ENCODE measurements at regions not wholly inside any gene's neighbourhood (a gene's known extent, or its start where the extent isn't known, plus 50 kb on each side); places are given as distances from the start of the nearest gene placed in this dataset.

DNA sequence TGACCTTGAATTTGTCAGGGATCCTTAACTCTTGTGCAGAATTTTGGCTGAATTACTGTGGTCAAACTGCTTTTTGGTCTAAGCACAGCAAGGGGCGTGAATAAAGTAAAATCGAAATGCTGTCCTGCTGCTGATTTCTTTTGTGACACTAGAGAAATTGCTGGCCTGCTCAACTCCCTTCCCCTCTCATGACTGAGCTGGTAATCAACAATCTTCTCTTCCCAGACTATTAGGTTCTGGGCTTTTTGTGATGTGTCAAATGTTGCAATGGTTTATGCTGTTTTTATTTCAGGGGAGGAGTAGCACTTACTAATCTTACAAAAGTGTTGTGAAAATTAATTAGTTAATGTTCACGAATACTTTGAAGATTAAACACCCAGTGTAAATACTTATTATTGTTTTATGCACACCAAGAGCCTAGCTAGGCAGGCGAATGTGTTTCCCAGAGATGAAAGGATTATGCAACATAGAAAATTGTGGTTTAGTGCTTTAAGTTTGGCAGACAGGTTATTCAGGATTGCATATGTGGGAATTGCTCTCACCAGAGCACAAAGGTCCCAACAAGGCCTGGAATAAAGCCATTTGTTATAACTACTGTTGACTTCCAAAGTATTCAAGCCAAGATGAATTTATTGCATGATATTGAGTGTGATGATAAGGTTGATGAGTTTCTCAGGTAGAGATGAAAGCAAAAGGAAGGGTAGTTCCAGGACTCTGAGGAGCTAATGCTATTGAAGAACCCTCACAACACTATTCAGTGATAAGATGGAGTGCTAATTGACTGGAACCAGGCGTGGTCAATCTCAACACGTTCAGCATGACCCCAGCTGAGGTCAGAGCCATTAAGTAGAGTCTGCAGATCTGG, 280.7 kb upstream of the ZNF608 start:
- H3K4me3 ChIP-seq (ENCODE audit: low read depth, low read length): no peak overlapping the region
- no peak for DNase-seq (ENCODE audit: low read depth)
- no peak for TF ChIP-seq CTCF (conservative IDR thresholded peaks at IDR 0.05; ENCODE audit: low read depth, low read length)

GRCh38 chr5:125032286-125032685, 285.8 kb upstream of the ZNF608 start:
- DNase-seq (ENCODE audit: low read depth): no peak
- no peak for TF ChIP-seq CTCF (conservative IDR thresholded peaks at IDR 0.05; ENCODE audit: low read depth, low read length)
- H3K4me3 ChIP-seq (ENCODE audit: low read depth, low read length): no peak overlapping the region

GRCh38 chr5:125033602-125034001, 287.2 kb upstream of the ZNF608 start:
- DNase-seq (ENCODE audit: low read depth): no peak
- TF ChIP-seq CTCF (conservative IDR thresholded peaks at IDR 0.05; ENCODE audit: low read depth, low read length): no peak
- H3K4me3 ChIP-seq (ENCODE audit: low read depth, low read length): no peak overlapping the region

DNA sequence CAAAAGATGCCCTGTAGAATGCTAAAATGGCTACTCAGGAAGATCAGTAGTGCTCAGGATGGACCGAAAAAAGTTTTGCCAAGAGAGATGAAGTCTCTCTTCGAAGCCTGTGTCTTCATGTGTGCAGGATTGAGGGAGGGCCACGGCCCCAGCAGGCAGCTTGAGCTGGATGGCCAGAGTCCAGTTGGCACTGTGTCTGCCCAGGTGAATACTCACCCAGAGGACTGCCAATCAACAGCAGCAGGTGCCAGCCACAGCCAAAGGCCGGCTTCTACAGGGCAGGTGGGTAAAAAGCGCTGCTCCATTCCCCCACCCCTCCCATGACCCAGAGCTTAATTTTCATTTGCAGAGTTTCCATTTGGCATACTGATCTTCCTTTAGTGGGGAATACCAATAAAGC, 287.9 kb upstream of the ZNF608 start:
- no peak for TF ChIP-seq CTCF (conservative IDR thresholded peaks at IDR 0.05; ENCODE audit: low read depth, low read length)
- no peak overlapping the region for H3K4me3 ChIP-seq (ENCODE audit: low read depth, low read length)
- no peak for DNase-seq (ENCODE audit: low read depth)

DNA sequence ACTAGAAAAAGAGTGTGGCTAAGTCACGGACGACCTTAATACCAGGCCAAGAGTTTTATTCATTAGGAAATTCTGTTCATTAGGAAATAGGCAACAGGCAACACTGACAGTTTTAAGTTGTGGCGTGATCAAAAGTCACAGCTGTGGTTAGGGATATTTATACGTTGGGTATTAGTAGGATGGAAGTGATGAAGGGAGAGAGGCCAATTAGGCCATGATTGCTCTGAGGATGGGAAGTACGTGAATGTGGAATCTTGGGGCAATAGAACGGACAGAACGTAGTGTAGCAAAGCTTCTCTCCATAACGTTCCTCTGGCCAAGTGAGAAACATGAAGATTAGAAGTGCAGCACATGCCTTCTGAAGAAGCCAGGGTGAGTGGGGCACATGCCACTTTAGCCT, 290.1 kb upstream of the ZNF608 start:
- no peak for DNase-seq (ENCODE audit: low read depth)
- no peak for TF ChIP-seq CTCF (conservative IDR thresholded peaks at IDR 0.05; ENCODE audit: low read depth, low read length)
- no peak overlapping the region for H3K4me3 ChIP-seq (ENCODE audit: low read depth, low read length)

DNA sequence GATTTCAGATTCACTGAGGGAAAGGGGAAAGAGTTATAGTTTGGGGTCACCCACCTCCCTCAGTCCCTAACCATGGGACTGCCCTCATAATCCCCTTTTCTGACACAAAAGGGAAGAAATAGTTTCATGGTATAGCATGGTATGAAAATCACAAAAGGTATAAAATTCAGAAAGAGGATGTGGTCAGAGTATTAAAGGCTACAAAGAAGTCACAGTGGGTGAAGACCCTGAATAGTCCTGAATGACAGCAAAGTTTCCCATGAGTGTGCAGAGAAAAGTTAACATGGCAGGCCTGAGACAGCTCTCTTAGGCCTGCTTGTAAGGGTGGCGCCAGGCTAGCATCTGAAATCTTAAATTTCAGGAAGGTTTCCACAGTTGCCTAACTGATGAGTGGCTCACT, 290.6 kb upstream of the ZNF608 start:
- no peak overlapping the region for H3K4me3 ChIP-seq (ENCODE audit: low read depth, low read length)
- no peak for TF ChIP-seq CTCF (conservative IDR thresholded peaks at IDR 0.05; ENCODE audit: low read depth, low read length)
- DNase-seq (ENCODE audit: low read depth): no peak

DNA sequence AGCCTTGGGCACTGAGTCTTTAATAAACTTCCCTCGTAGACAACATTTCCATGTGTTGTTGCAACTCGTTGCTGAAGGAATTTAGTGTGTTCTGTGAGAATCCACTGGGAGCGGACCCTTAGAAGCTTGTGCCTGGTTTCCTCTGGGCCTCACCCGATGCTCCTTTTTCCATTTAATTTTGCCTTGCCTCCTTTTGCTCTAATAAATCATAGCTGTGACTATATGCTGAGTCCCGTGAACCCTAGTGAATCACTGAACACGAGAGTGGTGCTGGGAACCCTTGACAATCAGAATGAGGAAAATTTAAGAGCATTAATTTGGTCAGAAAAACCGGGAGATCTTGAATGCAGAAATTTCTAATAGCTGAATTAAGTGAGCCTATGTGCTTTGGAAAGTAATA, 291.1 kb upstream of the ZNF608 start:
- no peak for TF ChIP-seq CTCF (conservative IDR thresholded peaks at IDR 0.05; ENCODE audit: low read depth, low read length)
- no peak overlapping the region for H3K4me3 ChIP-seq (ENCODE audit: low read depth, low read length)
- no peak for DNase-seq (ENCODE audit: low read depth)
